Endodermal cell (in vitro differentiated cells): ENCODE measurements at regions not wholly inside any gene's neighbourhood (a gene's known extent, or its start where the extent isn't known, plus 50 kb on each side); places are given as distances from the start of the nearest gene placed in this dataset.

Experiments
- DNase-seq: peaks from one replicate; pipeline ENCODE4 v3.0.0-alpha.2; 2017
- H3K27ac ChIP-seq: 2 replicates; pipeline ENCODE4 v1.5.1; 2013; ENCODE audit warnings: mild to moderate bottlenecking, low read depth, low read length, moderate library complexity
- H3K27me3 ChIP-seq: 2 replicates; pipeline ENCODE4 v1.6.1; 2013; ENCODE audit warnings: mild to moderate bottlenecking, low read length, moderate library complexity; ENCODE audit not compliant: insufficient read depth, control insufficient read depth, poor library complexity, severe bottlenecking
- H3K36me3 ChIP-seq: 2 replicates; pipeline ENCODE4 v1.7.0; 2013; ENCODE audit warnings: mild to moderate bottlenecking, low read length, moderate library complexity; ENCODE audit not compliant: control insufficient read depth, insufficient read depth
- H3K4me1 ChIP-seq: one replicate; pipeline ENCODE4 v1.7.0; 2013; ENCODE audit warnings: low read length; ENCODE audit not compliant: control insufficient read depth, insufficient read depth
- H3K4me3 ChIP-seq: 2 replicates; pipeline ENCODE4 v1.5.1; 2013; ENCODE audit warnings: mild to moderate bottlenecking, low read length, moderate library complexity
- H3K9ac ChIP-seq: 2 replicates; pipeline ENCODE4 v1.6.1; 2013; ENCODE audit warnings: mild to moderate bottlenecking, low read length, moderate library complexity; ENCODE audit not compliant: poor library complexity, severe bottlenecking; ENCODE audit errors: extremely low read depth
- H3K9me3 ChIP-seq: 2 replicates; pipeline ENCODE4 v1.6.1; 2013; ENCODE audit warnings: mild to moderate bottlenecking, low read length, moderate library complexity; ENCODE audit not compliant: control insufficient read depth
- H3K27ac Mint-ChIP-seq: 2 replicates; pipeline ENCODE4 v1.8.0; 2020; ENCODE audit warnings: mixed read lengths
- H3K27me3 Mint-ChIP-seq: 2 replicates; pipeline ENCODE4 v1.8.0; 2021; ENCODE audit warnings: mild to moderate bottlenecking, mixed read lengths; ENCODE audit not compliant: insufficient read depth
- H3K36me3 Mint-ChIP-seq: 2 replicates; pipeline ENCODE4 v1.8.0; 2020; ENCODE audit warnings: low read depth, mixed read lengths
- H3K4me1 Mint-ChIP-seq: 2 replicates; pipeline ENCODE4 v1.8.0; 2020; ENCODE audit warnings: mixed read lengths
- H3K4me3 Mint-ChIP-seq: 2 replicates; pipeline ENCODE4 v1.8.0; 2020; ENCODE audit warnings: mild to moderate bottlenecking, moderate library complexity, mixed read lengths
- H3K9me3 Mint-ChIP-seq: 2 replicates; pipeline ENCODE4 v1.8.0; 2020; ENCODE audit warnings: mild to moderate bottlenecking, mixed read lengths
- CTCF ChIP-seq: fragments of 200-600 bp; sonication (generic); conservative IDR thresholded peaks from 2 replicates; pipeline ENCODE4 v1.5.0; 2021; ENCODE audit warnings: antibody characterized with exemption, mild to moderate bottlenecking
- WGBS, 2 experiments: methylation state at CpG; one replicate each; pipeline versions ENCODE4 v1.1.5 to v1.1.7; 2013; ENCODE audit warnings: missing lambda C conversion rate in 2 of 2, mixed read lengths in 1 of 2; ENCODE audit not compliant: insufficient coverage in 1 of 2, insufficient read length in 1 of 2; 5-methylcytosine and 5-hydroxymethylcytosine counted together

GRCh38 chr2:145265244-145265643, 745.3 kb upstream of the ZEB2 start:
- H3K9me3 ChIP-seq = no peaks in the 10 kb centered on the region
- no peaks in the 10 kb centered on the region for H3K9me3 Mint-ChIP-seq
- no peak overlapping the region for H3K27ac Mint-ChIP-seq
- H3K4me3 ChIP-seq = no peak overlapping the region
- no peak for TF ChIP-seq CTCF
- DNase-seq = no peak
- no peaks in the 10 kb centered on the region for H3K4me1 Mint-ChIP-seq
- no peaks in the 10 kb centered on the region for H3K27me3 ChIP-seq
- WGBS, 2 experiments = 98 to 100% methylated on average over 1 to 2 of the region's 6 CpGs
- no peak overlapping the region for H3K9ac ChIP-seq
- H3K27ac ChIP-seq = no peak overlapping the region
- no peaks in the 10 kb centered on the region for H3K36me3 Mint-ChIP-seq
- H3K27me3 Mint-ChIP-seq = no peaks in the 10 kb centered on the region
- H3K36me3 ChIP-seq = no peaks in the 10 kb centered on the region
- no peak overlapping the region for H3K4me3 Mint-ChIP-seq
- H3K4me1 ChIP-seq = no peaks in the 10 kb centered on the region

GRCh38 chr2:145260674-145261073, 740.8 kb upstream of the ZEB2 start:
- H3K9ac ChIP-seq = no peak overlapping the region
- no peaks in the 10 kb centered on the region for H3K4me1 ChIP-seq
- no peaks in the 10 kb centered on the region for H3K36me3 ChIP-seq
- no peaks in the 10 kb centered on the region for H3K4me1 Mint-ChIP-seq
- no peaks in the 10 kb centered on the region for H3K36me3 Mint-ChIP-seq
- H3K9me3 ChIP-seq = no peaks in the 10 kb centered on the region
- no peak for TF ChIP-seq CTCF
- no peak overlapping the region for H3K4me3 Mint-ChIP-seq
- H3K27me3 ChIP-seq = no peaks in the 10 kb centered on the region
- H3K4me3 ChIP-seq = no peak overlapping the region
- 92% methylated on average over 2 of the region's 2 CpGs; no CpG with 5 or more reads in 1 of the 2 experiments for WGBS, 2 experiments
- no peak for DNase-seq
- no peaks in the 10 kb centered on the region for H3K9me3 Mint-ChIP-seq
- H3K27ac ChIP-seq = no peak overlapping the region
- no peak overlapping the region for H3K27ac Mint-ChIP-seq
- H3K27me3 Mint-ChIP-seq = no peaks in the 10 kb centered on the region

- H3K4me1 ChIP-seq = no peaks in the 10 kb centered on the region
- no peak for TF ChIP-seq CTCF
Measured at GRCh38 chr2:145260081-145260480, 740.2 kb upstream of the ZEB2 start.

More at GRCh38 chr2:145260081-145260480, 740.2 kb upstream of the ZEB2 start:
- DNase-seq = no peak
- H3K4me3 Mint-ChIP-seq = no peak overlapping the region
- no peaks in the 10 kb centered on the region for H3K36me3 Mint-ChIP-seq
- H3K27me3 ChIP-seq = no peaks in the 10 kb centered on the region
- no peak overlapping the region for H3K4me3 ChIP-seq
- no peak overlapping the region for H3K9ac ChIP-seq
- no peaks in the 10 kb centered on the region for H3K27me3 Mint-ChIP-seq
- no peaks in the 10 kb centered on the region for H3K4me1 Mint-ChIP-seq
- no peaks in the 10 kb centered on the region for H3K9me3 ChIP-seq
- H3K27ac Mint-ChIP-seq = no peak overlapping the region
- H3K36me3 ChIP-seq = no peaks in the 10 kb centered on the region
- no peaks in the 10 kb centered on the region for H3K9me3 Mint-ChIP-seq
- H3K27ac ChIP-seq = no peak overlapping the region
